ENCODE measurements at regions not wholly inside any gene's neighbourhood (a gene's known extent, or its start where the extent isn't known, plus 50 kb on each side); places are given as distances from the start of the nearest gene placed in this dataset.

- no peak for TF ChIP-seq ZNF281 (CRISPR knock-in tag; IDR thresholded peaks at IDR 0.05; ENCODE audit: borderline replicate concordance)
- no peak for TF ChIP-seq PHF21A (CRISPR knock-in tag; IDR thresholded peaks at IDR 0.05)
These were observed 339.1 kb downstream of the FRK start (continued) for GRCh38 chr6:115721564-115721963.

DNA sequence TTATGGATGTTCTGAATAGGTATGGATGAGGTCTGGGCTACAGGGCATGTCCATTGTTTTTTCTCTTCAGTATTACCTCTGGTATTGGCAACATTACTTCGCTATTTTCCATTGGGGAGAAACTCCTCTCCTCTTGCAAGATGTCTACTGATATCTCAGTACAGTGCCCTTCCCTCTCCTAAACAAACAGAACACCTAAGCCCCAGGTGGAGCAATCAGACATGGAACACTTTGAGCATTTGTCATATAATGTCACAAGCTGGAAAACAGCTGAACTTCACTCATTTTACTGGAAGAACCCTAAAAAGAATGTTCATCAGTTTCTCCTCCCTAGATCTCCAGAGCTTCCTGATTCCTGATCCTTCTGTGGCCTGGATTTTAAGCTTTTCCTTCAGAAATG, 339.8 kb downstream of the FRK start:
- Histone ChIP-seq H4K20me1 (ENCODE audit: insufficient read depth, low read length) (no peaks in the 10 kb centered on the region), H3K27me3 (ENCODE audit: control insufficient read depth in 1 of 2, insufficient read depth in 2 of 2, low read length in 2 of 2) (no peaks in the 10 kb centered on the region; a peak in 1 of 5 replicates), H3K4me1 (ENCODE audit: insufficient read depth, low read length) (no peaks in the 10 kb centered on the region), H3K4me2 (ENCODE audit: low read depth, low read length) (no peak overlapping the region), H3K9ac (ENCODE audit: insufficient read depth, low read depth, low read length) (no peak overlapping the region), H3K9me3 (ENCODE audit: low read length) (no peaks in the 10 kb centered on the region), H3K36me3 (replicated peaks in 1 of 2; ENCODE audit: control insufficient read depth in 1 of 2, insufficient read depth in 2 of 2, low read length in 2 of 2) (no peaks in the 10 kb centered on the region), H3K4me3 (replicated peaks in 1 of 3; ENCODE audit: insufficient read depth in 1 of 3, low read depth in 2 of 3, low read length in 3 of 3) (no peak overlapping the region), H2AFZ (ENCODE audit: low read length) (no peak overlapping the region), H3K27ac (ENCODE audit: extremely low read length, insufficient read depth, low read length) (no peak overlapping the region), H3K79me2 (ENCODE audit: insufficient read depth, low read length) (no peaks in the 10 kb centered on the region)
- in situ Hi-C loops (cut with HindIII; ENCODE audit: extremely low pct_ligation_motif_present, low pct_unique_long_range_greater_than_20kb) (no loop called here), intact Hi-C loops (cut with micrococcal nuclease; ENCODE audit: unreplicated experiment) (no loop called here)
- FAIRE-seq = no peak
- ChIA-PET POLR2A (no interaction called here), CTCF (ENCODE audit: low intra/inter-chr PET ratio, low total read pairs) (no interaction called here)
- BruUV-seq (replicated peaks) = no TSS peak
- 4% methylated on average over 1 of the region's 1 CpG for whole genome bisulfite sequencing (ENCODE audit: low lambda C conversion rate)
- no peak for ATAC-seq
- no peak for TF ChIP-seq BRD4 (CRISPR knock-in tag; IDR thresholded peaks at IDR 0.05)
- DNase-seq (ENCODE audit: low spot score) = no peak

DNA sequence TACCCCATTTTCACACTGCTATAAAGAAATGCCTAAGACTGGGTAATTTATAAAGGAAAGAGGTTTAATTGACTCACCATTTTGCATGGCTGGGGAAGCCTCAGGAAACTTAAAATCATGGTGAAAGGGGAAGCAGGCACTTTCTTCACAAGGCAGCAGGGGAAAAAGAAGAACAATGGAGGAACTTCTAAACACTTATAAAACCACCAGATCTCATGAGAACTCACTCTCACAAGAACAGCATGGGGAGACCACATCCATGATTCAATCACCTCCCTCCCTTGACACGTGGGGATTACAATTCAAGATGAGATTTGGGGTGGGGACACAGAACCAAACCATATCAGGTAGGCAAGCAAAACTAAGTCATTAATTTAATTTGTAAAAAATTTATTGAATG, 343.2 kb downstream of the FRK start:
- Histone ChIP-seq H2AFZ (ENCODE audit: low read length) (no peak overlapping the region), H3K9ac (ENCODE audit: insufficient read depth, low read depth, low read length) (no peak overlapping the region), H4K20me1 (ENCODE audit: insufficient read depth, low read length) (no peaks in the 10 kb centered on the region), H3K27me3 (ENCODE audit: control insufficient read depth in 1 of 2, insufficient read depth in 2 of 2, low read length in 2 of 2) (no peaks in the 10 kb centered on the region; a peak in 1 of 5 replicates), H3K4me1 (ENCODE audit: insufficient read depth, low read length) (no peaks in the 10 kb centered on the region), H3K79me2 (ENCODE audit: insufficient read depth, low read length) (no peaks in the 10 kb centered on the region), H3K27ac (ENCODE audit: extremely low read length, insufficient read depth, low read length) (no peak overlapping the region), H3K4me3 (replicated peaks in 1 of 3; ENCODE audit: insufficient read depth in 1 of 3, low read depth in 2 of 3, low read length in 3 of 3) (no peak overlapping the region), H3K36me3 (replicated peaks in 1 of 2; ENCODE audit: control insufficient read depth in 1 of 2, insufficient read depth in 2 of 2, low read length in 2 of 2) (no peaks in the 10 kb centered on the region), H3K9me3 (ENCODE audit: low read length) (no peaks in the 10 kb centered on the region), H3K4me2 (ENCODE audit: low read depth, low read length) (no peak overlapping the region)
- no TSS peak for BruUV-seq (replicated peaks)
- ChIA-PET POLR2A (no interaction called here), CTCF (ENCODE audit: low intra/inter-chr PET ratio, low total read pairs) (no interaction called here)
- intact Hi-C loops (cut with micrococcal nuclease; ENCODE audit: unreplicated experiment) (no loop called here), in situ Hi-C loops (cut with HindIII; ENCODE audit: extremely low pct_ligation_motif_present, low pct_unique_long_range_greater_than_20kb) (no loop called here)
- FAIRE-seq = no peak
- ATAC-seq = no peak
- WGBS (ENCODE audit: low lambda C conversion rate) = 0% methylated on average over 1 of the region's 1 CpG
- no peak for DNase-seq (ENCODE audit: low spot score)
- TF ChIP-seq ZNF282 (IDR thresholded peaks at IDR 0.05; ENCODE audit: partially characterized antibody) (no peak), CCAR2 (optimal IDR thresholded peaks at IDR 0.05; ENCODE audit: low read depth, low read length) (no peak), CHCHD3 (CRISPR knock-in tag; IDR thresholded peaks at IDR 0.05) (no peak), ZNF615 (CRISPR knock-in tag; IDR thresholded peaks at IDR 0.05; ENCODE audit: borderline replicate concordance) (no peak), WIZ (CRISPR knock-in tag; IDR thresholded peaks at IDR 0.05) (no peak), ZNF468 (CRISPR knock-in tag; IDR thresholded peaks at IDR 0.05) (no peak), TBP (CRISPR knock-in tag; IDR thresholded peaks at IDR 0.05) (no peak), ZMYM2 (CRISPR knock-in tag; IDR thresholded peaks at IDR 0.05) (no peak), KAT8 (CRISPR knock-in tag; IDR thresholded peaks at IDR 0.05) (no peak), ZNF280B (CRISPR knock-in tag; IDR thresholded peaks at IDR 0.05; ENCODE audit: borderline replicate concordance) (no peak), MBD4 (IDR thresholded peaks at IDR 0.05; ENCODE audit: borderline replicate concordance, low read length) (no peak), SNRNP70 (IDR thresholded peaks at IDR 0.05; ENCODE audit: low read depth, low read length) (no peak)

All from HepG2 (cell line).